Liver (tissue), 3 donors: ENCODE measurements at regions not wholly inside any gene's neighbourhood (a gene's known extent, or its start where the extent isn't known, plus 50 kb on each side); places are given as distances from the start of the nearest gene placed in this dataset.

Source experiments
- ATF3 ChIP-seq: IDR thresholded peaks from 2 replicates; pipeline ENCODE4 v1.6.1; 2016; ENCODE audit warnings: antibody characterized with exemption
- CTCF ChIP-seq: fragments of 150-350 bp; IDR thresholded peaks from 2 replicates; pipeline ENCODE4 v1.5.1; 2017; ENCODE audit warnings: improper control_type of control experiment, low read depth, low read length; ENCODE audit not compliant: missing input control
- MAX ChIP-seq: IDR thresholded peaks from 2 replicates; pipeline ENCODE4 v1.6.1; 2016; ENCODE audit warnings: antibody characterized with exemption
- TAF1 ChIP-seq: conservative IDR thresholded peaks from 2 replicates; pipeline ENCODE4 v1.6.1; 2016; ENCODE audit warnings: antibody characterized with exemption, mild to moderate bottlenecking
- ZBTB33 ChIP-seq: IDR thresholded peaks from 2 replicates; pipeline ENCODE4 v1.6.1; 2016; ENCODE audit warnings: antibody characterized with exemption
- donor health status: healthy.
- donor health status: healthy.

GRCh38 chr22:27196606-27197005 is 539.2 kb downstream of the MIAT start:
- TF ChIP-seq TAF1, result no peak
- no peak for TF ChIP-seq CTCF
- TF ChIP-seq ZBTB33, result no peak
- TF ChIP-seq MAX, result no peak
- no peak for TF ChIP-seq ATF3
